SK-N-SH (cell line): ENCODE measurements at regions not wholly inside any gene's neighbourhood (a gene's known extent, or its start where the extent isn't known, plus 50 kb on each side); places are given as distances from the start of the nearest gene placed in this dataset.

Source experiments
- CTCF ChIP-seq: fragments of 200-600 bp; sonication (generic); IDR thresholded peaks from 2 replicates; pipeline ENCODE4 v1.6.1; 2017; ENCODE audit warnings: antibody characterized with exemption, mild to moderate bottlenecking, moderate library complexity
- EP300 ChIP-seq, 2 experiments: IDR thresholded peaks; 2 replicates each; pipeline versions ENCODE4 v1.4.0 to v1.6.1; 2012; ENCODE audit warnings: borderline replicate concordance in 1 of 2, low read depth in 1 of 2, low read length in 1 of 2
- EZH2phosphoT487 ChIP-seq: fragments of 200-600 bp; sonication (generic); IDR thresholded peaks from 2 replicates; pipeline ENCODE4 v1.6.1; 2017; ENCODE audit warnings: low read depth, mixed run types, mild to moderate bottlenecking, antibody characterized with exemption, moderate library complexity, borderline replicate concordance
- USF2 ChIP-seq: fragments of 150-350 bp; IDR thresholded peaks from 2 replicates; pipeline ENCODE4 v1.6.1; 2017; ENCODE audit warnings: antibody characterized with exemption, low read length, low read depth, borderline replicate concordance

- no peak for TF ChIP-seq EP300 (IDR thresholded peaks at IDR 0.05; ENCODE audit: borderline replicate concordance in 1 of 2, low read depth in 1 of 2, low read length in 1 of 2)
- no peak for TF ChIP-seq CTCF
- no peak for TF ChIP-seq USF2
- TF ChIP-seq EZH2phosphoT487 = no peak
Measured at GRCh38 chr3:144107923-144108322, 136.3 kb downstream of the DIPK2A start.
